GM21576 (cell line): ENCODE measurements at regions not wholly inside any gene's neighbourhood (a gene's known extent, or its start where the extent isn't known, plus 50 kb on each side); places are given as distances from the start of the nearest gene placed in this dataset.
"Not testable (repeated sequence)": the region's sequence is repeated elsewhere in the genome, so short reads cannot be mapped to it uniquely, and the experiment has no call there.

ENCODE experiments used
- ATAC-seq: cut with Tn5 transposase; IDR thresholded peaks from one replicate; pipeline ENCODE4 v1.9.1; 2021; ENCODE audit warnings: mild to moderate bottlenecking, moderate library complexity; ENCODE audit not compliant: unreplicated experiment

DNA sequence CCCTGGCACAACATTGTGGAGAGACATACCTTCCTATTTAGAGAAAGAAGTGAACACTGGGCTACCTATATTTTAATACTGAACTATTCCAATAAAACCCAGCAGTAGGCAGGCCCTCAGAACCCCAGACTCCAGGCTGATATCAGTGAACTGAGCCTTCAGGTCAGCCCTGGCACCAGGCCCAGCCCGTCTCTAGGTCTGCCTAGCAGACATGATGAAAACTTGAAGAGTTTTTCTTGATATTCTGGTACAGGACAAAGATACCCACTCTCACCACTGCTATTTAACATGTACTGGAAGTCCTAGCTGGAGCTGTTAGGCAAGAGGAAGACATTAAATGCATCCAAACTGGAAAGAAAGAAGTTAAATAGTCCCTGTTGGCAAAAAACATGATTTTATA is 396.6 kb upstream of the SPRY2 start:
- ATAC-seq: no peak

DNA sequence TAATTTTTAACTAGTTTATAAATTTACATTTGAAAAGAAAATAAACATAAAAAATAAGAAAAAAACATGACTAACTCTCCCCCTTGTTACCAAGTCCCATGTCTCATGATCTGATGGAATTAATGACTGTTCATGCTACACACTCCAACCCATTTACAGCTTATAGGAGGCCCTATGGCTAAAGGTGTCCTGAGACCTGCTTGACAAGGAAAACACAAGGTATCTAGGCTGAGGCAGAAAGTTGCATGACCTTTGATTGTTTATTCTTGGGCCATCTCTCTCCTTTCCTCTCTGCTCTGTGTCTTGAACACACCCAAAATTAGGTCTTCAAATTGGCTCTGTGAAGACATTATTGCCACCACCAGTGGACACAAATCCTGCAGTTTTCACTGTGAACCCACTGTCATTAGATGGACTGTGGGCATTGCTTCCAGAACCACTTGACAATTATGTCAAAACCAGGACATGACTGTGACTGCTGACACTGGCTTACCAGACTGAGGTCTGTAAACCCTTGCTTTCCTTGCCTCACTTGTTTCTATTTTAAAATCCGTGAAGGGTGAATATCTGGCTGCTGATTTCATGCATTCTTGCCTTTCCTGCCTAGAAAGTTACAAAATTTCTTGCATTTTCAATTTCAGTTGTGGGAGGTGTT is 386.5 kb upstream of the SPRY2 start:
- no peak for ATAC-seq

DNA sequence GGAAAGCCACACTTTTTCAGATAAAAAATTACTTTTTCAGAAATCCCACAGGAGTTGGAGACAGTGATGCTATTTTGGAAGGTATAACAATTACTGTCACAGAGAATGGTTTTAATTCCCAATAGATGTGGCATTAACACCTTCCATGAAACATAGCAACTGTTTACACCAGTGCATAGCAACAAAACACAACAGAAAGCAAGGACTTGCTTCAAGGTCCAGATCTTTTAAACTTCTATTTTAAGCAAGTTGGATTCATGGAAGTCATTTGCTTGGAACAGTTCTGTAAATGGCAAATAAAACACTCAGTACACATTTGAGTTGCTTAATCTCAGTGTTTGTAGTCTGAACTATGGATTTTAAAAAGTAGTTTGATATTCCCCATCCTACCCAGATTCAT is 385.9 kb upstream of the SPRY2 start:
- ATAC-seq: no peak

DNA sequence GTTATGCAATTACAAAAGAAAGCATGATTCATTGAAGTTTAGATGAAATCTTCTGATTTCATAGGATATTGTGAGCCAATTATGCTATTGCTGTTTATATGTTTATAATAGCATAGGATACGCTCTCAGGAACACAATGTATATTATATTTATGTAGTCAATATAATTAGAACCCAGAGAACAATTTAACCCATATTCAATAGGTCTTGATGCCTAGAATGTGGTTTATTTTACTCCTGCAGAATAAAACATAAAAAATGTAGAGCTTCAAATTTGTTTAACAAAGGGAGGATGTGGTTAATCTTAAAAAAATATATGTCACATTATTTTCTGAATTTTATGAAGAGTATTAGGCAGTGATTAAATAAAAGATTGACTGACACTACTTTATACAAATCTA is 380.8 kb upstream of the SPRY2 start:
- ATAC-seq: no peak

DNA sequence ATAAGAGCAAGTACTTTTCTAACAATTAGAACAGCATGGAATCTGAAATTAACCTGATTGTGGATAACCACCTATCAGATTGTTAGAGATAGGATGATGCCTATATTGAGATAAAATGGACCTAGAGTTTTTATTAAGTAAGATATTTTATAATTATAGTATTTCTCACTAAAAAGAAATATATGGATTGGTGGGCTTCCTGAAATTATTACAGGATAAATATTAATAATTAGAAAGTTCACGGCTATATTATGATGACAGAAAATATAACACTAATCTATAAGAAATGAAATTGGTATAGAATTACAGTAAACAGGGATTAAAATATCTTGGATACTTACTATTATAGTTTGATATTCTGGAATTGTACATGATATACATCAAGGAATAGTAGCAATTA is 378.0 kb upstream of the SPRY2 start:
- no peak for ATAC-seq

DNA sequence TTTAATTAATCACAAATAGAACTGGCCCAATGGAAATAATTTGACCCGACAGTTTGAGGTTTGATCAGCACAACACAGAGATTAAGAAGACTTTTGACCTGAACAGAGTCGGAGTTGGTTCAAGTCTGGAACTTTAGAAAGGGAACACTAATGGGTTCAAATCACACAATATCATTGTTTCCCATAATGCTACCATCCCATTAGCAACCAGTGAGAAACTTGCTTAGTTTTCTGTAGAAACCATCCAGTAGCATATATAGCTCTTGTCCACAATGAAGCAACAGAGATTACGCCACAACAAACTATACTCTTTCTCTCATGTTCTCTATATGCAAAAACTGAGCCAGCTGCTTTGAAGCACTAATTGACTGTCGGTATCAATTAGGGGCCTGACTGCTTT is 376.9 kb upstream of the SPRY2 start:
- no peak for ATAC-seq

DNA sequence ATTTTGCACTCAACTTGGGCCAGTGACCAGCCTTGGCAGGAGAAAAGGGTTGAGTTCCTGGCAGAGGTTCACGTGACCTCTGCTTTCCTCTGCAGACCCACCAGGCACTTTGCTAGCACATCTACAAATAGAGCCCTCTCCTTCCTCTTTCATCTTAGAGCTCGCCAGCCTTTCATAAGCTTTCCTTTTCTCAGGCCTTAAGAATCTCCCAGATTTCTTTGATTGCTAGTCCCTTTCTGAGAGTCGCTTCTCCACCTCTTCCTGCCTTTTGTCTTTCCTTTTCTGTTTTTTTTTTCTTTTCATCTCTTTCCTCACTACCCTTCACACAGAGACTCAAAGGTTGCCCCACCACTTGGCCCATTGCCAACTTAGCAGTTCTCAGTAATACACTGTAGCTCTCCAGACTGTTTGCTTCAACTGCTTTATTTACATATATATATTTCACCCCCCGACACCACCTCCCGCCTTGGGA is 375.7 kb upstream of the SPRY2 start:
- ATAC-seq: no peak

DNA sequence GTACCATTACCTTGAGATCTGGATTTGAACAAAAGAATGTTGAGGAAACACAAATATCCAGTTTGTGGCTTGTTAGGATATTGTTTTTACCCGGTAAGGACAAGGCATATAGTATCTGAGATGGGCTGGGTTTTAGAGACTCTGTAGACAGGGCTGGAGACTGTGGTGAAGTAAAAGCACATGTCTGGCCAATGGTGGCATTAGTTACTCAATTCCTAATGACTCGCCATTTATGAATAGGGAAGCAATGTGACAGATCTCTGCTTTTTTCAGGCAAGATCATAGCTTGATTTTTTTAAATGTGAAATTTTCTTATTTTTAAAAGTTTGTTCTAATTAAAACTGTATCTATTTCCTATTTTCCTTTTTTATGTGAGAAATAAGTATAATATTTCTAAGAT is 371.1 kb upstream of the SPRY2 start:
- ATAC-seq: no peak

DNA sequence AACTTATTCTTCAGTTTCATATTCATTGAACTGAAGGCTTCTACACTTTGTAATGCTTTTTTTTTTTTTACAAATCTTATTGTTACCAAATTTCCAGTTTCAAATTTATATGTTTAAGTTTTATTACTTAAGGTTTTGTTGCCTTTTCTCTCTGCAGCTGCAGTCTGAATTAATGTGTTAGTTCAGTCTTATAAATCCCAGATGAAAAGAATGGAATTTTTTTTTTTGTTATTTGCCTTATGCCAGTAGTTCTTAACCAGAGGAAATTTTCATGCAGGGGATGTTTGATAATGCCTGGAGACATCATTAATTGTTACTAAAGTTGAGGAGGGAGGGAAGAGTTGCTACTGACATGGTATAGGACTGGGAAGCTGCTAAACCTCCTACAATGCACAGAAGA is 367.9 kb upstream of the SPRY2 start:
- no peak for ATAC-seq

DNA sequence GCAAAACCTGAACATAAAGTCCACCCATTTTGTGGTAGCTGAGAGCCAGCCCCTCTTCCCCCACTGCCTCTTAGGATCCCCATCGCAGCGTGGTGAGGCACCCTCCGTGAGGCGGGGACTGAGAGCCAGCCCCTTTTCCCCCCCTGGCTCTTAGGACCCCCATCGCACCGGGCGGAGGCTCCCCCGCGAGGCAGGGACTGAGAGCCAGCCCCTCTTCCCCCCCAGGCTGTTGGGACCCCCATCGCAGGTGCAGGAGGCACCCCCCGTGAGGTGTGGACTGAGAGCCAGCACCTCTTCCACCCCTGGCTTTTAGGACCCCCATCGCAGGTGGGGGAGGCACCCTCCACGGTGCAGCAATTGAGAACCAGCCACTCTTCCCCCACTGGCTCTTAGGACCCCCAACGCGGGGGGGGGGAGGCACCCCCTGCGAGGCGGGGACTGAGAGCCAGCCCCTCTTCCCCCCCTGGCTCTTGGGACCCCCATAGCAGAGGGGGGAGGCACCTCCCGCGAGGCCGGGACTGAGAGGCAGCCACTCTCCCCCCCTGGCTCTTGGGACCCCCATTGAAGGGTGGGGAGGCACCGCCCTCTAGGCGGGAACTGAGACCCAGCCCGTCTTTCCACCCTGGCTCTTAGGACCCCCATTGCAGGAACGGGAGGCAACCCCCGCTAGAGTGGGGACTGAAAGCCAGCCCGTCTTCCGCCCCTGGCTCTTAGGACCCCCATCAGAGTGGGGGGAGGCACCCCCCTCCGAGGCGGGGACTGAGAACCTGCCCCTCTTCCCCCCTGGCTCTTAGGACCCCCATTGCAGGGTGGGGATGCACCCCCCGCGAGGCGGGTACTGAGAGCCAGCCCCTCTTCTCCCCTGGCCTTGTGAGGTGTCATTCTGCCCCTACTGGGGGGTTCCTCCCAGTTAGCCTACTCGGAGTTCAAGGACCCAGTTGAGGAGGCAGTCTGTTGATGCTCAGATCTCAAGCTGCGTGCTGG is 366.4 kb upstream of the SPRY2 start:
- no peak for ATAC-seq

DNA sequence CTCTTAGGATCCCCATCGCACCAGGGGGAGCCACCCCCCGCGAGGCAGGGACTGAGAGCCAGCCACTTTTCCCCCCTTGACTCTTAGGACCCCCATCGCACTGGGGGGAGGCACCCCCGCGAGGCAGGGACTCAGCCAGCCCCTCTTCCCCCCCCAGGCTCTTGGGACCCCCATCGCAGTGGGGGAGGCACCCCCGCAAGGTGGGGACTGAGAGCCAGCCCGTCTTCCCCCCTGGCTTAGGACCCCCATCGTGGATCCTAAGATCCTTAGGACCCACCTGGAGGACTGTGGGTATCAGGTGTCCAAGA is 365.2 kb upstream of the SPRY2 start:
- ATAC-seq: no peak

DNA sequence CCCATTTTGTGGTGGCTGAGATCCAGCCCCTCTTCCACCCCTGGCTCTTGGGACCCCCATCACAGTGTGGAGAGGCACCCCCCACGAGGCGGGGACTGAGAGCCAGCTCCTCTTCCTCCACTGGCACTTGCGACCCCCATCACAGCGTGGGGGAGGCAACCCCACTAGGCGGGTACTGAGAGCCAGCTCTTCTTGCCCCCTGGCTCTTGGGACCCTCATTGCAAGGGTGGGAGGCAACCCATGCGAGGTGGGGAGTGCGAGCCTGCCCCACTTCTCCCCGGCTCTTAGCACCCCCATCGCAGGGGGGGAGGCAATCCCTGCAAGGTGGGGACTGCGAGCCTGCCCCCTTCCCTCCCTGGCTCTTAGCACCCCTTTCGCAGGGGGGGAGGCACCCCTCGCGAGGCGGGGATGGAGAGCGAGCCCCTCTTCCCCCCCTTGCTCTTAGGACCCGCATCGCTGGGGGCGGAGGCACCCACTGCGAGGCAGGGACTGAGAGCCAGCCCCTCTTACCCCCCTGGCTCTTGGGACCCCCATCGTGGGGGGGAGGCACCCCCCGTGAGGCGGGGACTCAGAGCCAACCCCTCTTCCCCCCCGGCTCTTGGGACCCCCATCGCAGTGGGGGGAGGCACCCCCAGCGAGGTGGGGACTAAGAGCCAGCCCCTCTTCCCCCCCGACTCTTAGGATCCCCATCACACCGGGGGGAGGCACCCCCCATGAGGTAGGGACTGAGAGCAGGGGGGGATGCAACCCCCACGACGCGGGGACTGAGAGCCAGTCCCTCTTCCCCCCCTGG is 364.6 kb upstream of the SPRY2 start:
- ATAC-seq: no peak

DNA sequence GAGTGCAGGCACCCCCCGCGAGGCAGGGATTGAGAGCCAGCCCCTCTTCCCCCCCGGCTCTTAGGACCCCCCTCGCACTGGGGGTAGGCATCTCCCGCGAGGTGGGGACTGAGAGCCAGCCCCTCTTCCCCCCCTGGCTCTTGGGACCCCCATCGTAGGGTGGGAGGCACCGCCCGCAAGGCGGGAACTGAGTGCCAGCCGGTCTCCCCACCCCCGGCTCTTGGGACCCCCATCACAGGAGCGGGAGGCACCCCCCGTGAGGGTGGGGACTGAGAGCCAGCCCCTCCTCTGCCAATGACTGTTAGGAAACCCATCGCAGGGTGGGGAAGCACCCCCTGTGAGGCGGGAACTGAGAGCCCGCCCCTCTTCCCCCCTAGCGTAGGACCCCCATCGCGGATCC is 363.4 kb upstream of the SPRY2 start:
- ATAC-seq: no peak

DNA sequence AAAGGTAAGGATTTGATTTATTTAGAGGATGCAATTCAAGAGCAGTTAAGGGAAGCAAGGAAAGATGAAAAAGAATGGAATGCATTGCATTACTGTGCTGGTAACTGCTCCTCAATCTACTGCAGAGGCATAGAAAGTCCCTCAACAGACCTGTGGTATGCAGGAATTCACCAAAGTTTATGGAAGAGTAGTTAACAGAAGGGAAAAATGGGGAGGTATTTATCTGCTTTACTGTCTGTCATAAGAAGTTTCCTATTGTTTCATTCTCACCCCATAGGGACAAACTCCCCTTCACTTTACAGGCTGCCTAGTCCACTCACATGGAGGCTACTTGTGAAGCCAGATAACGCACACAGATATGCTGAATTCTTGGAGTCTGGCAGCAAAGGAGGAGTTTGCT is 354.9 kb upstream of the SPRY2 start:
- no peak for ATAC-seq

DNA sequence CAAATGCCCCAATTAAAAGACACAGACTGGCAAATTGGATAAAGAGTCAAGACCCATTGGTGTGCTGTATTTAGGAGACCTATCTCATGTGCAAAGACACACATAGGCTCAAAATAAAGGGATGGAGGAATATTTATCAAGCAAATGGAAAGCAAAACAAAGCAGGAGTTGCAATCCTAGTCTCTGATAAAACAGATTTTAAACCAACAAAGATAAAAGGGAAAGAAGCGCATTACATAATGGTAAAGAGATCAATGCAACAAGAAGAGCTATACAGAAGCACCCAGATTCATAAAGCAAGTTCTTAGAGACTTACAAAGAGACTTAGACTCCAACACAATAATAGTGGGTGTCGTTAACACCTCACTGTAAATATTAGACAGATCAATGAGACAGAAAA is 350.9 kb upstream of the SPRY2 start:
- not testable (repeated sequence) for ATAC-seq

DNA sequence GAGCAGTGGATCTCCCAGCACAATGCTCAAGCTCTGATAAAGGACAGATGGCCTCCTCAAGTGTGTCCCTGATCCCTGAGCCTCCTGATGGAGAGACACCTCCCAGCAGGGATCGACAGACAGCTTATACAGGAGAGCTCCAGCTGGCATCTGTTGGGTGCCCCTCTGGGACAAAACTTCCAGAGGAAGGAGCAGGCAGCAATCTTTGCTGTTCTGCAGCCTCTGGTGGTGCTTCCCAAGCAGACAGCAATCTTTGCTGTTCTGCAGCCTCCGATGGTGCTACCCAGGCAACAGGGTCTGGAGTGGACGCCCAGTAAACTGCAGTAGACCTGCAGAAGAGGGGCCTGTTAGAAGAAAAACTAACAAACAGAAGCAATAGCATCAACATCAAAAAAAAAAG is 349.3 kb upstream of the SPRY2 start:
- ATAC-seq: no peak

DNA sequence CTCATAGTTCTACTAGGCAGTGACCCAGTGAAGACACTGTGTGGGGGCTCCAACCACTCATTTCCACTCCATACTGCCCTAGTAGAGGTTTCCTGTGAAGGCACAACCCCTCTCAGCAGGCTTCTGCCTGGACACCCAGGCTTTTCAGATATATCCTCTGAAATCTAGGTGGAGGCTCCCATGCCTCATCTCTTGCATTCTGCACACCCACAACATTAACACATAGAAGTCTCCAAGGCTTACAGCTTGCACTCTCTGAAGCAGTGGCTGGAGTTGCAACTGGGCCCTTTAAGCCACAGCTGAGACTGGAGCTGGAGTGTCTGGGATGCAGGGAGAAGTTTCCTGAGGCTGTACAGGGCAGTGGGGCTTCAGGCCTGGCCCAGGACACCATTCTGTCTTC is 347.7 kb upstream of the SPRY2 start:
- no peak for ATAC-seq

DNA sequence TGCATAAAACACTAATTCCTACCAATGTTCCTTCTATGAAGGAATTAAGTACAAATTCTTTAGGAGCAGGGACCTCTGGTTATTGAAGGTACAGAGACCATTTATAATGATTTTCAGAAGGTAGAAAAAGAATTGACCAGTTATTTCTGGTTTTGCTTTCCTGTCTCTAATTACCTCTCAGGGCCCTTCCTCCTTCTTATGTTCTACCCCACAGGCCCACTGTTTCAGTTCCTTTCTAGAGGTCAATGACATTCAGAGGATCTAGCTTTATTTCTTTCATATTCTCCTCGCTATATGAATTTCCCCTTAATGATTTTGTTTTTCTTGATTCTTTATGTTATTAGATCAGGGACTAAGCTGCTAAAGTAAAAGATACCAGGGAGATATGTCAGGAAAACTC is 345.0 kb upstream of the SPRY2 start:
- ATAC-seq: no peak

DNA sequence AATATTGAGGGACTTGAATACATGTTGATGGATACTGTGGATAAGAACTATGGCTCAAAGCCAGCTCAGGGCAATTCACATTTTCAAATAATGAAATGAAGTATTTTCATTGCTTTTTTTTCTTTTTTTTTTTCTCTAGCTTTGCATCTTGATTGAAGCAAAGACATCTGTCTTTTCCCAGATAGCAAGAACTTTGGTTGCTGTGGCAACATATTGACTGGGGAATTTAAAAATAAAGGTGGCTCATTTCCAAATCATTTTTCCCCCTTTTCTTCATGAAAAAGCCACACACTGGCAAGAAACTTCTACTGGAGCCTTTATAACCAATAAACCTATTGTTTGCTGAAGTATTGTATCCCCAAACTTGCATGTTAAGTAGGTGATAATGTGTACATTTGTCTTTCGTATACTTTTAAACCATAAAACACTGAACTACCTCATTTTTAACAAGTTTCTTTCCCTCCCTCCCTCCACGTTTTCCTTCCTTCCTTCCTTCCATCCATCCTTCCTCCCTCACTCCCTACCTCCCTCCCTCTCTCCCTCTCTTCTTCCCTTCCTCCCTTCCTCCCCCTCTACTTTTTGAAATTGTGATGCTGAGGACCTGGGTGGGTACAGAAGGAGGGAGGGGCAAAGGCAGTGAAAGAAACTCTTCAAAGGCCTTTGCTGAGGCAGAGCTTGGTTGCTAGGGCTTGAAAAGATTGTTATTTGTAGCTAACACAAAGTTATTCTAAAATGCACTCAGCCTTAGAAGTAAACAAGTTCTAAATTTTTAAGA is 343.5 kb upstream of the SPRY2 start:
- ATAC-seq: no peak

DNA sequence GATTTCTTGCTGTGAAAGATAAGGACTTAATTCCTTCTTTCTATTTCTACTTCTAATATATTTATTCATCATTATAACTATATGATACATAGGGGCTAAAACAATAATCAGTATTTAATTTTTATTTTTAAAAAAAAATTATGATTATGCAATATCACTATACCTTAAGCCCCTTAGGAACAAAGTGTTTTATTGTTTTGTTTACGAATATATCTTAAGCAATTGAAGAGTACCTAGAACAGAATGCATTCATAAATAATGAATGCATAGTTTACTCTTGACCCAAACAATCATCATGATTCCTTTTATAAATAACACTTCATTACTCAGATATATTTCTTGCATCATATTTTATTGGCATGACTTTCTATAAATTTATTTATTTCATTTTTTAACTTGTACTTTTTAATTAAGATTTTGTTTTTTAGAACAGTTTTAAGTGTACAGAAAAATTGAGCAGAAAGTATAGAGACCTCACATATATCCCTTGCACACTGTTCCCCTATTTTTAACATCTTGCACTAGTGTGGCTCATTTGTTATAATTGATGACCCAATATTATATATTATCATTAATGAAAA is 339.9 kb upstream of the SPRY2 start:
- ATAC-seq: no peak

DNA sequence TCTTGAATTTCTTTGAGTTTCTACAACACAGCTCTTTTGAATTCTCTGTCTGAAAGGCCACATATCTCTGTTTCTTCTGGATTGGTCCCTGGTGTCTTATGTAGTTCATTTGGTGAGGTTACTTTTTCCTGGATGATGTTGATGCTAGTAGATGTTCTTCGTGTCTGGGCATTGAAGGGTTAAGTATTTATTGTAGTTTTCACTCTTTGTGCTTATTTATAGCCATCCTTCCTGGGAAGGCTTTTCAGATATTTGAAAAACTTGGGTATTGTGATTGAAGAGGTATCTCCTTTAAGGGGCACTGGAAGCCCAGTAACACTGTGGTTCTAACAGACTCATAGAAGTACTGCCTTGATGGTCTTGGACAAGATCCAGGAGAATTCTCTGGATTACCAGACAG is 338.5 kb upstream of the SPRY2 start:
- no peak for ATAC-seq
